ENCODE measurements at regions not wholly inside any gene's neighbourhood (a gene's known extent, or its start where the extent isn't known, plus 50 kb on each side); places are given as distances from the start of the nearest gene placed in this dataset.

DNA sequence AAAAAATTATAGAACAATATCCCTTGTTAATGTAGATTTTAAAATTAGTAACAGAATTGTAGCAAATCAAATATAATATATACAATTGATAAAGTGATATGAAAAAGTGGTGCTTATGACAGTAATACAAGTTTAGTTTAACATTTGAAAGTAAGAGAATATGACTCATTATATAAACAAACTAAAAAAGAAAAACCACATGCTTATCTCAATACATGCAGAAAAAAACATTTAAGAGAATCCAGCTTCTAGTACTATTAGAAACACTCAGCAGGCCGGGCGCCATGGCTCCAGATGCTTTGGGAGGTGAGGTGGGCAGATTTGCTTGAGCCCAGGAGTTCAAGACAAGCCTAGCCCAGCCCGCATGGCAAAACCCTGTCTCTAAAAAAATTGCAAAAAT lies 60.7 kb upstream of the LAMA2 start:
- Histone ChIP-seq H3K9me1 (ENCODE audit: control insufficient read depth, extremely low read depth, insufficient read depth, low read length) (no peaks in the 10 kb centered on the region), H3K79me2 (ENCODE audit: control insufficient read depth, insufficient read depth, low read length) (no peaks in the 10 kb centered on the region), H4K20me1 (ENCODE audit: control insufficient read depth, extremely low read depth, insufficient read depth, low read length) (no peaks in the 10 kb centered on the region), H3K36me3 (ENCODE audit: control insufficient read depth in 2 of 2, extremely low read depth in 1 of 2, insufficient read depth in 2 of 2, low read length in 2 of 2) (no peaks in the 10 kb centered on the region), H3K27me3 (ENCODE audit: control insufficient read depth, extremely low read depth, insufficient read depth, low read length) (peaks cover 9% of the 10 kb centered on the region), H3K9me3 (ENCODE audit: control insufficient read depth, low read depth, low read length) (no peaks in the 10 kb centered on the region), H3K4me1 (ENCODE audit: control insufficient read depth, extremely low read depth, insufficient read depth, low read length) (no peaks in the 10 kb centered on the region), H3K4me2 (ENCODE audit: control insufficient read depth, extremely low read depth, insufficient read depth, low read depth, low read length) (no peak overlapping the region), H3K9ac (ENCODE audit: control insufficient read depth, extremely low read depth, insufficient read depth, low read length) (no peak overlapping the region), H2AFZ (ENCODE audit: control insufficient read depth, low read length) (no peak overlapping the region), H3K27ac (ENCODE audit: control insufficient read depth, insufficient read depth, low read length) (no peak overlapping the region), H3K4me3 (ENCODE audit: control insufficient read depth in 2 of 3, extremely low read depth in 1 of 3, insufficient read depth in 2 of 3, low read depth in 1 of 3, low read length in 3 of 3) (no peak overlapping the region)
- TF ChIP-seq, protein P1, sequence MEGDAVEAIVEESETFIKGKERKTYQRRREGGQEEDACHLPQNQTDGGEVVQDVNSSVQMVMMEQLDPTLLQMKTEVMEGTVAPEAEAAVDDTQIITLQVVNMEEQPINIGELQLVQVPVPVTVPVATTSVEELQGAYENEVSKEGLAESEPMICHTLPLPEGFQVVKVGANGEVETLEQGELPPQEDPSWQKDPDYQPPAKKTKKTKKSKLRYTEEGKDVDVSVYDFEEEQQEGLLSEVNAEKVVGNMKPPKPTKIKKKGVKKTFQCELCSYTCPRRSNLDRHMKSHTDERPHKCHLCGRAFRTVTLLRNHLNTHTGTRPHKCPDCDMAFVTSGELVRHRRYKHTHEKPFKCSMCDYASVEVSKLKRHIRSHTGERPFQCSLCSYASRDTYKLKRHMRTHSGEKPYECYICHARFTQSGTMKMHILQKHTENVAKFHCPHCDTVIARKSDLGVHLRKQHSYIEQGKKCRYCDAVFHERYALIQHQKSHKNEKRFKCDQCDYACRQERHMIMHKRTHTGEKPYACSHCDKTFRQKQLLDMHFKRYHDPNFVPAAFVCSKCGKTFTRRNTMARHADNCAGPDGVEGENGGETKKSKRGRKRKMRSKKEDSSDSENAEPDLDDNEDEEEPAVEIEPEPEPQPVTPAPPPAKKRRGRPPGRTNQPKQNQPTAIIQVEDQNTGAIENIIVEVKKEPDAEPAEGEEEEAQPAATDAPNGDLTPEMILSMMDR (optimal IDR thresholded peaks at IDR 0.05 in 1 of 3, IDR thresholded peaks at IDR 0.05 in 1 of 3, conservative IDR thresholded peaks at IDR 0.05 in 1 of 3; ENCODE audit: extremely low read depth in 1 of 3, insufficient read depth in 2 of 3, low read length in 3 of 3) = no peak
- no peak for TF ChIP-seq EZH2 (IDR thresholded peaks at IDR 0.05; ENCODE audit: low read length)
- DNase-seq (ENCODE audit: low read depth, low spot score) (no peak), FAIRE-seq (no peak)
- dilution Hi-C loops (cut with MboI; ENCODE audit: extremely low pct_ligation_motif_present, low sequenced_read_pairs) = loop anchor here (25.0 kb wide), 1 partner anchor 440 kb away; no protein-coding TSS in a partner anchor

- dilution Hi-C loops (cut with MboI; ENCODE audit: extremely low pct_ligation_motif_present, low sequenced_read_pairs) = loop anchor here (25.0 kb wide), 1 partner anchor 441 kb away; no protein-coding TSS in a partner anchor
- H2AFZ ChIP-seq (ENCODE audit: control insufficient read depth, low read length) = no peak overlapping the region
- H3K4me1 ChIP-seq (ENCODE audit: control insufficient read depth, extremely low read depth, insufficient read depth, low read length) = no peaks in the 10 kb centered on the region
- no peak for TF ChIP-seq EZH2 (IDR thresholded peaks at IDR 0.05; ENCODE audit: low read length)
- TF ChIP-seq, protein P1 (optimal IDR thresholded peaks at IDR 0.05 in 1 of 3, IDR thresholded peaks at IDR 0.05 in 1 of 3, conservative IDR thresholded peaks at IDR 0.05 in 1 of 3; ENCODE audit: extremely low read depth in 1 of 3, insufficient read depth in 2 of 3, low read length in 3 of 3) = no peak
- no peak overlapping the region for H3K4me2 ChIP-seq (ENCODE audit: control insufficient read depth, extremely low read depth, insufficient read depth, low read depth, low read length)
- no peak overlapping the region for H3K27ac ChIP-seq (ENCODE audit: control insufficient read depth, insufficient read depth, low read length)
- no peak overlapping the region for H3K4me3 ChIP-seq (ENCODE audit: control insufficient read depth in 2 of 3, extremely low read depth in 1 of 3, insufficient read depth in 2 of 3, low read depth in 1 of 3, low read length in 3 of 3)
- H3K36me3 ChIP-seq (ENCODE audit: control insufficient read depth in 2 of 2, extremely low read depth in 1 of 2, insufficient read depth in 2 of 2, low read length in 2 of 2) = no peaks in the 10 kb centered on the region
- H3K9me3 ChIP-seq (ENCODE audit: control insufficient read depth, low read depth, low read length) = no peaks in the 10 kb centered on the region
- no peaks in the 10 kb centered on the region for H4K20me1 ChIP-seq (ENCODE audit: control insufficient read depth, extremely low read depth, insufficient read depth, low read length)
- FAIRE-seq (no peak), DNase-seq (ENCODE audit: low read depth, low spot score) (no peak)
- H3K9ac ChIP-seq (ENCODE audit: control insufficient read depth, extremely low read depth, insufficient read depth, low read length) = no peak overlapping the region
- no peaks in the 10 kb centered on the region for H3K79me2 ChIP-seq (ENCODE audit: control insufficient read depth, insufficient read depth, low read length)
- H3K27me3 ChIP-seq (ENCODE audit: control insufficient read depth, extremely low read depth, insufficient read depth, low read length) = peaks cover 9% of the 10 kb centered on the region
- no peaks in the 10 kb centered on the region for H3K9me1 ChIP-seq (ENCODE audit: control insufficient read depth, extremely low read depth, insufficient read depth, low read length)
Measured at GRCh38 chr6:128821116-128821515, 61.8 kb upstream of the LAMA2 start.
